ENCODE measurements at regions not wholly inside any gene's neighbourhood (a gene's known extent, or its start where the extent isn't known, plus 50 kb on each side); places are given as distances from the start of the nearest gene placed in this dataset.

GRCh38 chr16:73233329-73233765 lies 185.4 kb upstream of the ZFHX3 start:
- no peak for DNase-seq (ENCODE audit: low read depth)

GRCh38 chr16:73232555-73233328 lies 184.8 kb upstream of the ZFHX3 start:
- H3K4me3 ChIP-seq (ENCODE audit: low read depth, low read length), result no peak overlapping the region
- TF ChIP-seq CTCF (IDR thresholded peaks at IDR 0.05; ENCODE audit: insufficient read depth, low read length, severe bottlenecking), result no peak
- no peaks in the 10 kb centered on the region for H3K36me3 ChIP-seq (ENCODE audit: control insufficient read depth, insufficient read depth, low read length)
- DNase-seq (ENCODE audit: low read depth), result no peak
- no peaks in the 10 kb centered on the region for H3K27me3 ChIP-seq (ENCODE audit: control insufficient read depth, insufficient read depth, low read length)
- no peak for FAIRE-seq

More at GRCh38 chr16:73233329-73233765, 185.4 kb upstream of the ZFHX3 start:
- Histone ChIP-seq H3K27me3 (ENCODE audit: control insufficient read depth, insufficient read depth, low read length) (no peaks in the 10 kb centered on the region), H3K4me3 (ENCODE audit: low read depth, low read length) (no peak overlapping the region), H3K36me3 (ENCODE audit: control insufficient read depth, insufficient read depth, low read length) (no peaks in the 10 kb centered on the region)
- TF ChIP-seq CTCF (IDR thresholded peaks at IDR 0.05; ENCODE audit: insufficient read depth, low read length, severe bottlenecking), result no peak
- no peak for FAIRE-seq

GRCh38 chr16:73231944-73232554 lies 184.1 kb upstream of the ZFHX3 start:
- no peaks in the 10 kb centered on the region for H3K36me3 ChIP-seq (ENCODE audit: control insufficient read depth, insufficient read depth, low read length)
- TF ChIP-seq CTCF (IDR thresholded peaks at IDR 0.05; ENCODE audit: insufficient read depth, low read length, severe bottlenecking), result no peak
- no peak for DNase-seq (ENCODE audit: low read depth)
- no peak for FAIRE-seq
- H3K27me3 ChIP-seq (ENCODE audit: control insufficient read depth, insufficient read depth, low read length), result no peaks in the 10 kb centered on the region
- no peak overlapping the region for H3K4me3 ChIP-seq (ENCODE audit: low read depth, low read length)

- TF ChIP-seq CTCF (IDR thresholded peaks at IDR 0.05; ENCODE audit: insufficient read depth, low read length, severe bottlenecking), result no peak
- H3K27me3 ChIP-seq (ENCODE audit: control insufficient read depth, insufficient read depth, low read length), result no peaks in the 10 kb centered on the region
- FAIRE-seq (no peak), DNase-seq (ENCODE audit: low read depth) (no peak)
- H3K4me3 ChIP-seq (ENCODE audit: low read depth, low read length), result no peak overlapping the region
- H3K36me3 ChIP-seq (ENCODE audit: control insufficient read depth, insufficient read depth, low read length), result no peaks in the 10 kb centered on the region
Observed at GRCh38 chr16:73231379-73231778, 183.5 kb upstream of the ZFHX3 start.

- FAIRE-seq (no peak), DNase-seq (ENCODE audit: low read depth) (no peak)
- no peak for TF ChIP-seq CTCF (IDR thresholded peaks at IDR 0.05; ENCODE audit: insufficient read depth, low read length, severe bottlenecking)
- Histone ChIP-seq H3K4me3 (ENCODE audit: low read depth, low read length) (no peak overlapping the region), H3K27me3 (ENCODE audit: control insufficient read depth, insufficient read depth, low read length) (no peaks in the 10 kb centered on the region), H3K36me3 (ENCODE audit: control insufficient read depth, insufficient read depth, low read length) (no peaks in the 10 kb centered on the region)
Observed at GRCh38 chr16:73230651-73231050, 182.7 kb upstream of the ZFHX3 start.
